ENCODE measurements at regions not wholly inside any gene's neighbourhood (a gene's known extent, or its start where the extent isn't known, plus 50 kb on each side); places are given as distances from the start of the nearest gene placed in this dataset.
"Not testable (repeated sequence)": the region's sequence is repeated elsewhere in the genome, so short reads cannot be mapped to it uniquely, and the experiment has no call there.

- Mint-ChIP-seq H3K9me3 (no peaks in the 10 kb centered on the region), H3K27me3 (no peaks in the 10 kb centered on the region), H3K4me1 (ENCODE audit: low read depth) (no peaks in the 10 kb centered on the region), H3K4me3 (no peak overlapping the region), H3K27ac (no peak overlapping the region), H3K36me3 (ENCODE audit: low read depth) (no peaks in the 10 kb centered on the region)
- intact Hi-C loops (cut with micrococcal nuclease) = no loop called here
Observed at GRCh38 chr14:46488374-46488773, 163.2 kb downstream of the RPL10L start.

- H3K4me3 Mint-ChIP-seq = no peak overlapping the region
- no peak overlapping the region for H3K27ac Mint-ChIP-seq
- no peaks in the 10 kb centered on the region for H3K36me3 Mint-ChIP-seq (ENCODE audit: low read depth)
- no peaks in the 10 kb centered on the region for H3K9me3 Mint-ChIP-seq
- intact Hi-C loops (cut with micrococcal nuclease) = no loop called here
- no peaks in the 10 kb centered on the region for H3K4me1 Mint-ChIP-seq (ENCODE audit: low read depth)
- no peaks in the 10 kb centered on the region for H3K27me3 Mint-ChIP-seq
Observed at GRCh38 chr14:46487582-46488350, 163.8 kb downstream of the RPL10L start.

- no peaks in the 10 kb centered on the region for H3K4me1 Mint-ChIP-seq (ENCODE audit: low read depth)
- no peak overlapping the region for H3K4me3 Mint-ChIP-seq
- no peaks in the 10 kb centered on the region for H3K27me3 Mint-ChIP-seq
- H3K9me3 Mint-ChIP-seq = no peaks in the 10 kb centered on the region
- H3K27ac Mint-ChIP-seq = no peak overlapping the region
- no peaks in the 10 kb centered on the region for H3K36me3 Mint-ChIP-seq (ENCODE audit: low read depth)
- intact Hi-C loops (cut with micrococcal nuclease) = no loop called here
Observed at GRCh38 chr14:46482200-46482599, 169.4 kb downstream of the RPL10L start.

- intact Hi-C loops (cut with micrococcal nuclease) = no loop called here
- no peaks in the 10 kb centered on the region for H3K9me3 Mint-ChIP-seq
- no peaks in the 10 kb centered on the region for H3K27me3 Mint-ChIP-seq
- no peak overlapping the region for H3K27ac Mint-ChIP-seq
- no peaks in the 10 kb centered on the region for H3K36me3 Mint-ChIP-seq (ENCODE audit: low read depth)
- no peaks in the 10 kb centered on the region for H3K4me1 Mint-ChIP-seq (ENCODE audit: low read depth)
- no peak overlapping the region for H3K4me3 Mint-ChIP-seq
Observed at GRCh38 chr14:46480817-46481216, 170.8 kb downstream of the RPL10L start.

- H3K4me1 Mint-ChIP-seq (ENCODE audit: low read depth) = no peaks in the 10 kb centered on the region
- H3K27me3 Mint-ChIP-seq = no peaks in the 10 kb centered on the region
- H3K36me3 Mint-ChIP-seq (ENCODE audit: low read depth) = no peaks in the 10 kb centered on the region
- no peak overlapping the region for H3K27ac Mint-ChIP-seq
- no peak overlapping the region for H3K4me3 Mint-ChIP-seq
- H3K9me3 Mint-ChIP-seq = no peaks in the 10 kb centered on the region
- intact Hi-C loops (cut with micrococcal nuclease) = no loop called here
Observed at GRCh38 chr14:46472261-46472660, 179.3 kb downstream of the RPL10L start.

GRCh38 chr14:46464341-46464740 is 187.2 kb downstream of the RPL10L start:
- H3K4me1 Mint-ChIP-seq (ENCODE audit: low read depth) = no peaks in the 10 kb centered on the region
- H3K9me3 Mint-ChIP-seq = peaks cover 19% of the 10 kb centered on the region
- no peak overlapping the region for H3K27ac Mint-ChIP-seq
- no peaks in the 10 kb centered on the region for H3K36me3 Mint-ChIP-seq (ENCODE audit: low read depth)
- no peaks in the 10 kb centered on the region for H3K27me3 Mint-ChIP-seq
- intact Hi-C loops (cut with micrococcal nuclease) = no loop called here
- H3K4me3 Mint-ChIP-seq = no peak overlapping the region

- Mint-ChIP-seq H3K4me3 (no peak overlapping the region), H3K27me3 (no peaks in the 10 kb centered on the region), H3K9me3 (no peaks in the 10 kb centered on the region), H3K4me1 (ENCODE audit: low read depth) (no peaks in the 10 kb centered on the region), H3K36me3 (ENCODE audit: low read depth) (no peaks in the 10 kb centered on the region), H3K27ac (no peak overlapping the region)
- intact Hi-C loops (cut with micrococcal nuclease) = no loop called here
Observed at GRCh38 chr14:46451800-46452199, 199.8 kb downstream of the RPL10L start.

GRCh38 chr14:46444666-46445065 is 206.9 kb downstream of the RPL10L start:
- no peak overlapping the region for H3K4me3 Mint-ChIP-seq
- H3K27ac Mint-ChIP-seq = no peak overlapping the region
- intact Hi-C loops (cut with micrococcal nuclease) = no loop called here
- no peaks in the 10 kb centered on the region for H3K36me3 Mint-ChIP-seq (ENCODE audit: low read depth)
- H3K4me1 Mint-ChIP-seq (ENCODE audit: low read depth) = no peaks in the 10 kb centered on the region
- H3K9me3 Mint-ChIP-seq = peaks cover 20% of the 10 kb centered on the region
- no peaks in the 10 kb centered on the region for H3K27me3 Mint-ChIP-seq

- no peak overlapping the region for H3K27ac Mint-ChIP-seq
- peaks cover 46% of the 10 kb centered on the region for H3K9me3 Mint-ChIP-seq
- H3K4me3 Mint-ChIP-seq = no peak overlapping the region
- intact Hi-C loops (cut with micrococcal nuclease) = no loop called here
- no peaks in the 10 kb centered on the region for H3K27me3 Mint-ChIP-seq
- no peaks in the 10 kb centered on the region for H3K4me1 Mint-ChIP-seq (ENCODE audit: low read depth)
- no peaks in the 10 kb centered on the region for H3K36me3 Mint-ChIP-seq (ENCODE audit: low read depth)
Observed at GRCh38 chr14:46433381-46433780, 218.2 kb downstream of the RPL10L start.

- Mint-ChIP-seq H3K4me1 (ENCODE audit: low read depth) (no peaks in the 10 kb centered on the region), H3K9me3 (peaks cover 38% of the 10 kb centered on the region), H3K36me3 (ENCODE audit: low read depth) (no peaks in the 10 kb centered on the region), H3K27ac (no peak overlapping the region), H3K27me3 (no peaks in the 10 kb centered on the region), H3K4me3 (no peak overlapping the region)
- intact Hi-C loops (cut with micrococcal nuclease) = no loop called here
Observed at GRCh38 chr14:46432516-46432915, 219.1 kb downstream of the RPL10L start.

- Mint-ChIP-seq H3K36me3 (ENCODE audit: low read depth) (no peaks in the 10 kb centered on the region), H3K27ac (no peak overlapping the region), H3K4me3 (no peak overlapping the region), H3K27me3 (no peaks in the 10 kb centered on the region), H3K4me1 (ENCODE audit: low read depth) (no peaks in the 10 kb centered on the region), H3K9me3 (peaks cover 52% of the 10 kb centered on the region)
- intact Hi-C loops (cut with micrococcal nuclease) = no loop called here
Observed at GRCh38 chr14:46417066-46417465, 234.5 kb downstream of the RPL10L start.

GRCh38 chr14:46404865-46405811 is 246.4 kb downstream of the RPL10L start:
- intact Hi-C loops (cut with micrococcal nuclease) = no loop called here
- no peaks in the 10 kb centered on the region for H3K4me1 Mint-ChIP-seq (ENCODE audit: low read depth)
- H3K36me3 Mint-ChIP-seq (ENCODE audit: low read depth) = no peaks in the 10 kb centered on the region
- no peaks in the 10 kb centered on the region for H3K9me3 Mint-ChIP-seq
- H3K27me3 Mint-ChIP-seq = no peaks in the 10 kb centered on the region
- no peak overlapping the region for H3K4me3 Mint-ChIP-seq
- H3K27ac Mint-ChIP-seq = no peak overlapping the region

GRCh38 chr14:46402001-46402690 is 249.4 kb downstream of the RPL10L start:
- H3K27me3 Mint-ChIP-seq; H3K4me1 Mint-ChIP-seq (ENCODE audit: low read depth); intact Hi-C loops (cut with micrococcal nuclease); H3K36me3 Mint-ChIP-seq (ENCODE audit: low read depth); H3K9me3 Mint-ChIP-seq; H3K27ac Mint-ChIP-seq; H3K4me3 Mint-ChIP-seq: not testable (repeated sequence)

- H3K9me3 Mint-ChIP-seq = no peaks in the 10 kb centered on the region
- H3K36me3 Mint-ChIP-seq (ENCODE audit: low read depth) = no peaks in the 10 kb centered on the region
- no peaks in the 10 kb centered on the region for H3K4me1 Mint-ChIP-seq (ENCODE audit: low read depth)
- intact Hi-C loops (cut with micrococcal nuclease) = no loop called here
- H3K27me3 Mint-ChIP-seq = no peaks in the 10 kb centered on the region
- no peak overlapping the region for H3K27ac Mint-ChIP-seq
- no peak overlapping the region for H3K4me3 Mint-ChIP-seq
Observed at GRCh38 chr14:46401066-46401465, 250.5 kb downstream of the RPL10L start.
